ENCODE measurements at regions not wholly inside any gene's neighbourhood (a gene's known extent, or its start where the extent isn't known, plus 50 kb on each side); places are given as distances from the start of the nearest gene placed in this dataset.

- DNase-seq (ENCODE audit: low read depth), result no peak
These were observed 211.8 kb upstream of the FGGY start for GRCh38 chr1:59085101-59085500.

- DNase-seq (ENCODE audit: low read depth), result no peak
These were observed 207.7 kb upstream of the FGGY start for GRCh38 chr1:59089036-59089798.

GRCh38 chr1:59089922-59090457 is 206.9 kb upstream of the FGGY start:
- no peak for DNase-seq (ENCODE audit: low read depth)

- DNase-seq (ENCODE audit: low read depth), result peak; percentile 51
These were observed 204.8 kb upstream of the FGGY start for GRCh38 chr1:59092126-59092525.

GRCh38 chr1:59094001-59094400 is 202.9 kb upstream of the FGGY start:
- no peak for DNase-seq (ENCODE audit: low read depth)

GRCh38 chr1:59096501-59096900 is 200.4 kb upstream of the FGGY start:
- no peak for DNase-seq (ENCODE audit: low read depth)

GRCh38 chr1:59098655-59099054 is 198.2 kb upstream of the FGGY start:
- DNase-seq (ENCODE audit: low read depth), result no peak

- no peak for DNase-seq (ENCODE audit: low read depth)
These were observed 196.1 kb upstream of the FGGY start for GRCh38 chr1:59100708-59101374.

GRCh38 chr1:59101518-59101917 is 195.4 kb upstream of the FGGY start:
- no peak for DNase-seq (ENCODE audit: low read depth)

GRCh38 chr1:59103457-59103856 is 193.4 kb upstream of the FGGY start:
- DNase-seq (ENCODE audit: low read depth), result no peak

- no peak for DNase-seq (ENCODE audit: low read depth)
These were observed 192.6 kb upstream of the FGGY start for GRCh38 chr1:59104191-59104760.

- DNase-seq (ENCODE audit: low read depth), result no peak
These were observed 191.1 kb upstream of the FGGY start for GRCh38 chr1:59105548-59106507.

GRCh38 chr1:59107516-59107915 is 189.4 kb upstream of the FGGY start:
- no peak for DNase-seq (ENCODE audit: low read depth)

GRCh38 chr1:59107916-59108315 is 189.0 kb upstream of the FGGY start:
- DNase-seq (ENCODE audit: low read depth), result no peak

- no peak for DNase-seq (ENCODE audit: low read depth)
These were observed 188.2 kb upstream of the FGGY start for GRCh38 chr1:59108481-59109317.

- DNase-seq (ENCODE audit: low read depth), result no peak
These were observed 186.6 kb upstream of the FGGY start for GRCh38 chr1:59110271-59110670.

- no peak for DNase-seq (ENCODE audit: low read depth)
These were observed 182.9 kb upstream of the FGGY start for GRCh38 chr1:59113876-59114457.

- no peak for DNase-seq (ENCODE audit: low read depth)
These were observed 181.0 kb upstream of the FGGY start for GRCh38 chr1:59115865-59116264.

GRCh38 chr1:59116920-59117542 is 179.9 kb upstream of the FGGY start:
- DNase-seq (ENCODE audit: low read depth), result no peak

GRCh38 chr1:59122527-59122926 is 174.4 kb upstream of the FGGY start:
- DNase-seq (ENCODE audit: low read depth), result no peak
